MM.1S (cell line): ENCODE measurements at regions not wholly inside any gene's neighbourhood (a gene's known extent, or its start where the extent isn't known, plus 50 kb on each side); places are given as distances from the start of the nearest gene placed in this dataset.

Source experiments
- EZH2 ChIP-seq: fragments of 300-600 bp; sonication (generic); optimal IDR thresholded peaks from 2 replicates; pipeline ENCODE3; 2017; ENCODE audit warnings: low read depth, mild to moderate bottlenecking, antibody characterized with exemption, low read length, mixed read lengths
- TF ChIP-seq, protein P1 (sequence below): fragments of 300-600 bp; sonication (generic); IDR thresholded peaks from 2 replicates; pipeline ENCODE4 v1.5.1; 2016; ENCODE audit warnings: antibody characterized with exemption, low read length, mixed read lengths

DNA sequence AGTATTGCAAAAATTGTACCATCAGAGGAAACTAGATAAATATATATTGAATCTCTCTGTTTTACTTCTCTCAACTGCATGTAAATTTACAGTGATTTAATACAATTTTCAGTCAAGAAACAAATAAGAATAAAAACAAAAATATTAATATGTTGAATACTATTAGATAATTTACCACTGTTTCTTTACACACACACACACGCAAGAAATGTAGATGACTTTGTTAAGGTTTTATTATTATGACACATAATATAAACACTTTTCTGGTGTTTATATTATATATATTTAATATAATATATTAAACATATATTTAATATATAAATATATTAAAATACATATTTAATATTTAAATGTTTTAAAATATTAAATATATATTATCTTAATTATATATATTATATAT is 814.3 kb upstream of the CDH10 start:
- TF ChIP-seq, protein P1, sequence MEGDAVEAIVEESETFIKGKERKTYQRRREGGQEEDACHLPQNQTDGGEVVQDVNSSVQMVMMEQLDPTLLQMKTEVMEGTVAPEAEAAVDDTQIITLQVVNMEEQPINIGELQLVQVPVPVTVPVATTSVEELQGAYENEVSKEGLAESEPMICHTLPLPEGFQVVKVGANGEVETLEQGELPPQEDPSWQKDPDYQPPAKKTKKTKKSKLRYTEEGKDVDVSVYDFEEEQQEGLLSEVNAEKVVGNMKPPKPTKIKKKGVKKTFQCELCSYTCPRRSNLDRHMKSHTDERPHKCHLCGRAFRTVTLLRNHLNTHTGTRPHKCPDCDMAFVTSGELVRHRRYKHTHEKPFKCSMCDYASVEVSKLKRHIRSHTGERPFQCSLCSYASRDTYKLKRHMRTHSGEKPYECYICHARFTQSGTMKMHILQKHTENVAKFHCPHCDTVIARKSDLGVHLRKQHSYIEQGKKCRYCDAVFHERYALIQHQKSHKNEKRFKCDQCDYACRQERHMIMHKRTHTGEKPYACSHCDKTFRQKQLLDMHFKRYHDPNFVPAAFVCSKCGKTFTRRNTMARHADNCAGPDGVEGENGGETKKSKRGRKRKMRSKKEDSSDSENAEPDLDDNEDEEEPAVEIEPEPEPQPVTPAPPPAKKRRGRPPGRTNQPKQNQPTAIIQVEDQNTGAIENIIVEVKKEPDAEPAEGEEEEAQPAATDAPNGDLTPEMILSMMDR: no peak
- TF ChIP-seq EZH2: no peak
